Inferior parietal cortex (tissue), 1 donor: ENCODE measurements at regions not wholly inside any gene's neighbourhood (a gene's known extent, or its start where the extent isn't known, plus 50 kb on each side); places are given as distances from the start of the nearest gene placed in this dataset.
"Not testable (repeated sequence)": the region's sequence is repeated elsewhere in the genome, so short reads cannot be mapped to it uniquely, and the experiment has no call there.

Experiments
- DNase-seq: peaks from one replicate; pipeline ENCODE4 v3.0.0-alpha.2; 2016; ENCODE audit errors: extremely low spot score

- peak; percentile 38 for DNase-seq
These were observed 436.2 kb downstream of the FAT4 start for GRCh38 chr4:125750828-125751466.

GRCh38 chr4:125758438-125758837 lies 443.7 kb downstream of the FAT4 start:
- DNase-seq, result no peak

- DNase-seq, result no peak
These were observed 445.6 kb downstream of the FAT4 start for GRCh38 chr4:125760201-125760819.

GRCh38 chr4:125760956-125761355 lies 446.2 kb downstream of the FAT4 start:
- no peak for DNase-seq

DNA sequence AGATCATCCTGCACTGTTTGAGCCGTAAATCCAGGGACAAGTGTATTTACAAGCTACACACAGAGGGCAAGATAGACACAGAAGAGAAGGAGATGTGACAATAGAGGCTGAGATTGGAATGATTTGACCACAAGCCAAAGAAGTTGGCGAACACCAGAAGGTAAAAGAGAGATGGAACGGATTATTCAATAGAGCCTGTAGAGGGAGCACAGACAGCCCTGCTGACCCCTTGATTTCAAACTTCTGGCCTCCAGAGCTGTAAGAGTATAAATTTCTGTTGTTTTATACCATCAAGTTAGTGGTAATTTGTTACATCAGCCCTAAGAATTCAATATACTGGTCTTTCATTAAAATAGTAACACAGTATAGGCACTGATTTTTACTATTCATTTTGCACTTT lies 447.8 kb downstream of the FAT4 start:
- DNase-seq, result no peak

DNA sequence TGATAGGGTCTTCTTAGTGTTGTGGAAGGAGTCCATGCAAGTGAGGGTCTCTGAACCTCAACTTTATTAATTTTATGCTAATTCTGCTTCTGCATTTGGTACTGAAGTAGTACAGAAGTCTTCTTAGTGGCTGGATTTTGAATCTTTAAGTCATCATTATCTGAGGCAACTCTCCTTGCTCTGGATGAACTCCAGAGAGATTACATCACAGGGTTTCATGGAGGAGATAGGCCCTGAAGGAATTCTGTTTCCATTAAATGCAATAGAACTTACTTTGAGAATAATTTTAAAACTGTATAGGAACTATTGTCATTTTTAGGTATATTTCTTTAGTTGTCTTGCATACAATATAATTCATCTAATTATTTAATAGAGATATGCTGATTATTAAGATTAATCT lies 451.2 kb downstream of the FAT4 start:
- DNase-seq, result no peak

- DNase-seq, result no peak
These were observed 456.2 kb downstream of the FAT4 start for GRCh38 chr4:125770814-125771398.

GRCh38 chr4:125772680-125773079 lies 457.9 kb downstream of the FAT4 start:
- DNase-seq, result no peak

DNA sequence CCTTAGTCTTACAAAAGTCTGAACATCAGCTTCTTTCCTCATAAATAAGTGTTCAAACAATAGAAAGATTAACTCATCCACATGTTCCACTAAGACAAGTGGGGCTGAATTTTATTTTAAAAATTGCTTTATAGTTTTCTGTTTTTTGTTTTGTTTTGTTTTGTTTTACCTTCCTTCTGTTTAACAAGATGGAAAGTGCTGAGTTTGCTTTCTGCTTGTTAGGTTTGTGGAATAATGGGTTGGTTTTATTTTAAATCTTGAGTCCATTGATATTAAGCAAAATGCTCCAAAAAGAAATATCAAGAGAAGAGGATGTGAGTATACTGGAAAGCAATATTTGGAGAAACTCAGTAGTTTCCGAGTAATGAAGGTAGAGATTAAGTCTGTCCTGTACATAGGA lies 458.7 kb downstream of the FAT4 start:
- DNase-seq, result no peak

- DNase-seq, result no peak
These were observed 459.2 kb downstream of the FAT4 start for GRCh38 chr4:125773931-125774330.

DNA sequence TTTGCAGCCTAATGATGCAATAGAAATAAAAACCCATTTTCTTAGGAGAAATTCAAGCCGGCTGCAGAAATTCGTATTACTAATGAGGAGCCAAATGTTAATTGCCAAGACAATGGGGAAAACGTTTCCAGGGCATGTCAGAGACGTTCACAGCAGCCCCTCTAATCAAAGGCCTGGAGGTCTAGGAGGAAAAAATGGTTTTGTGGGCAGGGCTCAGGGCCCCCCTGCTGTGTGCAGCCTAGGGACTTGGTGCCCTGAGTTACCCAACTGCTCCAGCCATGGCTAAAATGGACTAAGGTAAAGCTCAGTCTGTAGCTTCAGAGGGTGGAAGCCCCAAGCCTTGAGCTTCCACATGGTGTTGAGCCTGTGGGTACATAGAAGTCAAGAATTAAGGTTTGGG lies 461.4 kb downstream of the FAT4 start:
- DNase-seq, result no peak

DNA sequence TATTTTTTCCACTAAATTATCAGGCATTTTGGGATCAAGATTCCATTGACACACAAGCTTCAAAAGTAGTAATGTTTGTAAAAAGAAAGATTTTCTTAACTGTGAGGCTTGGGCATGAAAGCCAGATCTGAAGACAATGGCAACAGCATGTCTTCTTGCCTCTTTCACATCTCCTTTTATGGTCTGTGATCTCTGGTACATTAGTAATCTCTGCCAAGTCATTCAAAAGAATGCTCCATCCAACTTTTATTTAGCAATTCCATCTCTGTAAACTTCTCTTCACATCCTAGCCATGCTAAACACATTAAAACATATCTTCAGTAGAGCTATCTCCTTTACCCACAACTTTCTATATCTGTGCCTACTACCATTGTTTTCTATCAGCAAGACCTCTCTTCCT lies 465.4 kb downstream of the FAT4 start:
- no peak for DNase-seq

DNA sequence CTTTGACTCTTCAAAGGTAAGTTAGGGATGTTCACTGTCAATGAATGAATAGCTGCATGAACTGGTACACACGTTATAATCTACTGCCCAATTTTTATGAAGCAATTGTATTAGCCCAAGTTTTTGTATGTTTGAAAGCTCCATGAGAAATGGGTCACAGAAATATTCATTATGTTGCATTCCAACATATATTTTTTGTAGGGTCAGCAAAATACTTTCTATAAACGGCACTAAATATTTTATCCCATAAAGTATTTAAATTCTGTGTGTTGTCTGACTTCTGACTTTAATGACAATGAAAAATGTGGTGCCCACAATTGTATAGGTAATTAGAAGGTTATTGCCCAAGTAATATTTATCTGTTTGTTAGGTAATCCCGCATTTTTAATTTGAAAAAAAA lies 466.0 kb downstream of the FAT4 start:
- DNase-seq, result no peak

- no peak for DNase-seq
These were observed 466.9 kb downstream of the FAT4 start for GRCh38 chr4:125781651-125782050.

DNA sequence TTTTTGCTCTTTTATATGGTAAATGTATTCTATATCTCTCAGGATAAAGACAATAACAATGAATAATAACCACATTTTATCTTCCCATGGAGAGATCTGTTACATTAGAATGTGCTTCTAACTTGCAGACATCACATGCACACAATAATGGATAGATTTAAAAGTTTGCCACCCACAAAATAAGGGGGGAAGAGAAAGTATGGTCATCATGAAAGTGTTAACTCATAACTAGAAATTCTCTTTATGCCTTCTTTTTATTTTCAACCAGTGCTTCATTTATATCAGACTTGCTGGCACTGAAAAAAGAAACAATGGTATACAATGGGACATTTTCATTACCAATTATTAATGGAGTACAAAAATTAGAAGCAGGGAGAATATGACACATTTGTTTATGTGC lies 470.0 kb downstream of the FAT4 start:
- no peak for DNase-seq

GRCh38 chr4:125787707-125788106 lies 473.0 kb downstream of the FAT4 start:
- DNase-seq, result no peak

- no peak for DNase-seq
These were observed 474.3 kb downstream of the FAT4 start for GRCh38 chr4:125789023-125789422.

GRCh38 chr4:125791896-125792295 lies 477.1 kb downstream of the FAT4 start:
- no peak for DNase-seq

DNA sequence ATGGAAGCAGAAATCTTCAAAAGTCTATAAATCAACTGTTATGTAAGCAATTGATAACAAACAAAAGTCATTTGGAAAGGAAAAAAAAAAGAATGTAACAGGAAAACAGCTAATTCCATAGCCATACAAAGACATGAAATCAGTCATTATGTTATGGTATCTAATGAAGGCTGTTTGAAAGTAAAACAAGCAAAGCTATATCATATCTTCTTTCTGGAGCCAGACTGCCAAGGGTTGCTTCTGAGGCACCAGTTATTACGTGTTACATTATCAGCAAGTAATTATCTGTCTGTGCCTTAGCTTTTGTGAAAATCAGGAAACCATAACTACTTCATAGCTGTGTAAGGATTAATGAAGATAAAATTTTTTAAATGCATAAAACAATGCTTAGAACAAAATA lies 480.2 kb downstream of the FAT4 start:
- DNase-seq, result no peak

DNA sequence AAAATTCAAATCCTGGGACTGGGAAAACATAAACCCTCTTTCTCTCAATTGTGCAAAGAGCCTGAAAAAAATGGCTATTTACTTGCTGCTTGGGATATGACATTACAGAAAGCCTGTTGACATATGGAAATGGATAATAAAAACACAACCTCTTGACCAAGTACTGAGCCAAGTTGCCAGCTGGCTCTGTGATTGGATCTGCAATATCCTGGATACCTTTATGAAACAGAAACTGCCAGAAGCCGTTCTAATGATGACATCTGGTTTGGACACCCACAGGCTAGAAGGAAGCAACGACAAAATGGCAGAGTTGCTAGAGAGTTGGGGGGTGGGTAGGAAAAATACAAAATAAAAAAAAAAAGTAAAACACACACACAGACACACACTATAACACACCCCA lies 481.4 kb downstream of the FAT4 start:
- no peak for DNase-seq

GRCh38 chr4:125797621-125798020 lies 482.9 kb downstream of the FAT4 start:
- not testable (repeated sequence) for DNase-seq

GRCh38 chr4:125801373-125801772 lies 486.6 kb downstream of the FAT4 start:
- no peak for DNase-seq

DNA sequence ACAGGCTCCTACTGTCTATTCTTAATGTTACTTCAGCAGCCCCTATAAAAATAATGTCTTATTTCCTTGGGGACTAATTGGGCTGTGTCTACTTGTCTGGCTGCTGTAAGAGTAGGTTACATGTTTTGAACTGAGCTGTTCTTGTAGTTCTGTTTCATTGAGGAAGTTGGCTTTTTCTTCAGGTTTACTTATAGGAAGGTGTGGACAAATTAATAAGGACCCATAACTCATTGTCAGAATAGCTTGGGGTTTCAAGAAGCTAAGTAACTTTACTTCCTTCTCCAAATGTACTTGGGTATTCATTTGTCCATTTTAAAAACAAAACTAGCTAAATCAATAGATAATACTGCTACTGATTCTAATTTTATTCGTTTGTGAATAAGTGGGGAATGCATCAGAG lies 487.2 kb downstream of the FAT4 start:
- no peak for DNase-seq

GRCh38 chr4:125808022-125808421 lies 493.3 kb downstream of the FAT4 start:
- no peak for DNase-seq
